ENCODE measurements at regions not wholly inside any gene's neighbourhood (a gene's known extent, or its start where the extent isn't known, plus 50 kb on each side); places are given as distances from the start of the nearest gene placed in this dataset.

GRCh38 chr12:115755725-115756085, 521.8 kb downstream of the MED13L start:
- no peaks in the 10 kb centered on the region for H3K4me1 Mint-ChIP-seq
- no peaks in the 10 kb centered on the region for H3K9me3 ChIP-seq (replicated peaks in 1 of 2; ENCODE audit: control insufficient read depth in 1 of 2, insufficient read depth in 1 of 2, low read length in 2 of 2)
- intact Hi-C loops (cut with micrococcal nuclease): loop anchor here in 1 of 2 donors (10.0 kb wide), 1 partner anchor 1091 kb away; no protein-coding TSS in a partner anchor
- no peaks in the 10 kb centered on the region for H3K36me3 ChIP-seq (replicated peaks in 1 of 2; ENCODE audit: control insufficient read depth in 1 of 2, insufficient read depth in 2 of 2, low read length in 2 of 2)
- no peaks in the 10 kb centered on the region for H3K4me1 ChIP-seq (ENCODE audit: control insufficient read depth in 1 of 2, insufficient read depth in 2 of 2, low read length in 2 of 2)
- H4K20me1 ChIP-seq (ENCODE audit: insufficient read depth, low read length): no peaks in the 10 kb centered on the region
- H3K79me2 ChIP-seq (ENCODE audit: insufficient read depth, low read length): no peaks in the 10 kb centered on the region
- H3K4me2 ChIP-seq (replicated peaks; ENCODE audit: extremely low read depth, low read length, poor library complexity, severe bottlenecking): no peak overlapping the region
- H3K27me3 Mint-ChIP-seq (ENCODE audit: low read depth in 3 of 3): peaks cover 7 to 17% (median 10%) of the 10 kb centered on the region in 3 donors
- no peak overlapping the region for H3K27ac Mint-ChIP-seq
- H3K27ac ChIP-seq (ENCODE audit: low read depth in 1 of 2, low read length in 2 of 2): no peak overlapping the region
- H3K36me3 Mint-ChIP-seq: no peaks in the 10 kb centered on the region
- no peaks in the 10 kb centered on the region for H3K9me3 Mint-ChIP-seq
- H2AFZ ChIP-seq (ENCODE audit: insufficient read depth, low read depth, low read length, poor library complexity, severe bottlenecking): no peak overlapping the region
- no peak overlapping the region for H3K9ac ChIP-seq (ENCODE audit: insufficient read depth, low read length, poor library complexity, severe bottlenecking)
- H3K4me3 Mint-ChIP-seq: no peak overlapping the region
- TF ChIP-seq, protein P1, sequence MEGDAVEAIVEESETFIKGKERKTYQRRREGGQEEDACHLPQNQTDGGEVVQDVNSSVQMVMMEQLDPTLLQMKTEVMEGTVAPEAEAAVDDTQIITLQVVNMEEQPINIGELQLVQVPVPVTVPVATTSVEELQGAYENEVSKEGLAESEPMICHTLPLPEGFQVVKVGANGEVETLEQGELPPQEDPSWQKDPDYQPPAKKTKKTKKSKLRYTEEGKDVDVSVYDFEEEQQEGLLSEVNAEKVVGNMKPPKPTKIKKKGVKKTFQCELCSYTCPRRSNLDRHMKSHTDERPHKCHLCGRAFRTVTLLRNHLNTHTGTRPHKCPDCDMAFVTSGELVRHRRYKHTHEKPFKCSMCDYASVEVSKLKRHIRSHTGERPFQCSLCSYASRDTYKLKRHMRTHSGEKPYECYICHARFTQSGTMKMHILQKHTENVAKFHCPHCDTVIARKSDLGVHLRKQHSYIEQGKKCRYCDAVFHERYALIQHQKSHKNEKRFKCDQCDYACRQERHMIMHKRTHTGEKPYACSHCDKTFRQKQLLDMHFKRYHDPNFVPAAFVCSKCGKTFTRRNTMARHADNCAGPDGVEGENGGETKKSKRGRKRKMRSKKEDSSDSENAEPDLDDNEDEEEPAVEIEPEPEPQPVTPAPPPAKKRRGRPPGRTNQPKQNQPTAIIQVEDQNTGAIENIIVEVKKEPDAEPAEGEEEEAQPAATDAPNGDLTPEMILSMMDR (IDR thresholded peaks at IDR 0.05): no peak
- WGBS (ENCODE audit: insufficient coverage): no CpG with 5 or more reads among the region's 3 CpGs
- peaks cover 10 to 15% of the 10 kb centered on the region in 2 donors for H3K27me3 ChIP-seq (ENCODE audit: control insufficient read depth in 2 of 2, insufficient read depth in 2 of 2, low read length in 2 of 2)
- no peak overlapping the region for H3K4me3 ChIP-seq (replicated peaks in 1 of 3; ENCODE audit: low read depth in 2 of 3, low read length in 3 of 3)
- no peak for DNase-seq

GRCh38 chr12:115755061-115755724, 522.3 kb downstream of the MED13L start:
- Histone ChIP-seq H3K4me2 (replicated peaks; ENCODE audit: extremely low read depth, low read length, poor library complexity, severe bottlenecking) (no peak overlapping the region), H3K4me3 (replicated peaks in 1 of 3; ENCODE audit: low read depth in 2 of 3, low read length in 3 of 3) (no peak overlapping the region), H3K79me2 (ENCODE audit: insufficient read depth, low read length) (no peaks in the 10 kb centered on the region), H3K27me3 (ENCODE audit: control insufficient read depth in 2 of 2, insufficient read depth in 2 of 2, low read length in 2 of 2) (peaks cover 10 to 15% of the 10 kb centered on the region in 2 donors), H4K20me1 (ENCODE audit: insufficient read depth, low read length) (no peaks in the 10 kb centered on the region), H2AFZ (ENCODE audit: insufficient read depth, low read depth, low read length, poor library complexity, severe bottlenecking) (no peak overlapping the region), H3K4me1 (ENCODE audit: control insufficient read depth in 1 of 2, insufficient read depth in 2 of 2, low read length in 2 of 2) (no peaks in the 10 kb centered on the region), H3K9ac (ENCODE audit: insufficient read depth, low read length, poor library complexity, severe bottlenecking) (no peak overlapping the region), H3K9me3 (replicated peaks in 1 of 2; ENCODE audit: control insufficient read depth in 1 of 2, insufficient read depth in 1 of 2, low read length in 2 of 2) (no peaks in the 10 kb centered on the region), H3K36me3 (replicated peaks in 1 of 2; ENCODE audit: control insufficient read depth in 1 of 2, insufficient read depth in 2 of 2, low read length in 2 of 2) (no peaks in the 10 kb centered on the region), H3K27ac (ENCODE audit: low read depth in 1 of 2, low read length in 2 of 2) (no peak overlapping the region)
- H3K9me3 Mint-ChIP-seq: no peaks in the 10 kb centered on the region
- H3K4me3 Mint-ChIP-seq: no peak overlapping the region
- no peak overlapping the region for H3K27ac Mint-ChIP-seq
- TF ChIP-seq, protein P1 (IDR thresholded peaks at IDR 0.05): no peak
- intact Hi-C loops (cut with micrococcal nuclease): loop anchor here in 1 of 2 donors (10.0 kb wide), 1 partner anchor 1090 kb away; no protein-coding TSS in a partner anchor
- H3K4me1 Mint-ChIP-seq: no peaks in the 10 kb centered on the region
- no peak for DNase-seq
- peaks cover 7 to 17% (median 10%) of the 10 kb centered on the region in 3 donors for H3K27me3 Mint-ChIP-seq (ENCODE audit: low read depth in 3 of 3)
- no peaks in the 10 kb centered on the region for H3K36me3 Mint-ChIP-seq
- WGBS (ENCODE audit: insufficient coverage): 12% methylated on average over 2 of the region's 9 CpGs
